H9 (cell line): ENCODE measurements at regions not wholly inside any gene's neighbourhood (a gene's known extent, or its start where the extent isn't known, plus 50 kb on each side); places are given as distances from the start of the nearest gene placed in this dataset.

Experiments
- DNase-seq: peaks from one replicate; pipeline ENCODE4 v3.0.0-alpha.2; 2017
- H2AFZ ChIP-seq: one replicate; pipeline ENCODE4 v1.6.1; 2013; ENCODE audit warnings: mild to moderate bottlenecking, low read length, control low read depth, moderate library complexity
- H2AK5ac ChIP-seq: 2 replicates; pipeline ENCODE4 v1.6.1; 2013; ENCODE audit warnings: low read length, control low read depth, mixed read lengths; ENCODE audit not compliant: insufficient read length
- H2BK120ac ChIP-seq: one replicate; pipeline ENCODE4 v1.6.1; 2013; ENCODE audit warnings: low read depth, mild to moderate bottlenecking, low read length, control low read depth, inconsistent platforms; ENCODE audit not compliant: poor library complexity, severe bottlenecking
- H2BK12ac ChIP-seq: 2 replicates; pipeline ENCODE4 v1.6.1; 2013; ENCODE audit warnings: low read length, control low read depth, mixed read lengths, low read depth; ENCODE audit not compliant: insufficient read length
- H2BK15ac ChIP-seq: 2 replicates; pipeline ENCODE4 v1.6.1; 2013; ENCODE audit warnings: low read depth, low read length, control low read depth
- H2BK20ac ChIP-seq: one replicate; pipeline ENCODE4 v1.6.1; 2013; ENCODE audit warnings: low read depth, mild to moderate bottlenecking, low read length, control low read depth, inconsistent platforms; ENCODE audit not compliant: poor library complexity, severe bottlenecking
- H2BK5ac ChIP-seq: 2 replicates; pipeline ENCODE4 v1.6.1; 2013; ENCODE audit warnings: low read length, control low read depth, mixed read lengths; ENCODE audit not compliant: insufficient read length
- H3K14ac ChIP-seq: 2 replicates; pipeline ENCODE4 v1.6.1; 2013; ENCODE audit warnings: low read length, control low read depth; ENCODE audit not compliant: insufficient read depth
- H3K18ac ChIP-seq: 2 replicates; pipeline ENCODE4 v1.6.1; 2013; ENCODE audit warnings: low read depth, mild to moderate bottlenecking, mixed read lengths, low read length, control low read depth; ENCODE audit not compliant: insufficient read length
- H3K23ac ChIP-seq: 2 replicates; pipeline ENCODE4 v1.6.1; 2013; ENCODE audit warnings: low read length, control low read depth, mixed read lengths, low read depth; ENCODE audit not compliant: insufficient read length
- H3K23me2 ChIP-seq: 2 replicates; pipeline ENCODE4 v1.6.1; 2013; ENCODE audit warnings: low read depth, mild to moderate bottlenecking, mixed read lengths, low read length, control low read depth; ENCODE audit not compliant: insufficient read length, poor library complexity, severe bottlenecking
- H3K27ac ChIP-seq: 2 replicates; pipeline ENCODE4 v1.5.1; 2013; ENCODE audit warnings: low read length, control low read depth, mixed read lengths, low read depth; ENCODE audit not compliant: insufficient read length
- H3K27me3 ChIP-seq: 2 replicates; pipeline ENCODE4 v1.6.1; 2013; ENCODE audit warnings: low read length, control low read depth, inconsistent platforms; ENCODE audit not compliant: insufficient read depth
- H3K4ac ChIP-seq: 2 replicates; pipeline ENCODE4 v1.6.1; 2013; ENCODE audit warnings: low read depth, mild to moderate bottlenecking, control low read depth, inconsistent platforms, low read length, moderate library complexity
- H3K4me1 ChIP-seq: 2 replicates; pipeline ENCODE4 v1.6.1; 2013; ENCODE audit warnings: low read length, control low read depth, inconsistent platforms; ENCODE audit not compliant: insufficient read depth
- H3K4me2 ChIP-seq: 2 replicates; pipeline ENCODE4 v1.6.1; 2013; ENCODE audit warnings: low read length, control low read depth, mixed read lengths; ENCODE audit not compliant: insufficient read length, insufficient read depth
- H3K56ac ChIP-seq: 2 replicates; pipeline ENCODE4 v1.6.1; 2013; ENCODE audit warnings: low read depth, mild to moderate bottlenecking, mixed read lengths, low read length, control low read depth; ENCODE audit not compliant: insufficient read length
- H3K79me1 ChIP-seq: 2 replicates; pipeline ENCODE4 v1.6.1; 2013; ENCODE audit warnings: low read depth, mild to moderate bottlenecking, moderate library complexity, low read length, control low read depth, inconsistent platforms; ENCODE audit not compliant: insufficient read depth, poor library complexity, severe bottlenecking
- H3K79me2 ChIP-seq: 2 replicates; pipeline ENCODE4 v1.6.1; 2013; ENCODE audit warnings: low read length, control low read depth, inconsistent platforms; ENCODE audit not compliant: insufficient read depth
- H3K9ac ChIP-seq: 2 replicates; pipeline ENCODE4 v1.6.1; 2013; ENCODE audit warnings: low read length, control low read depth, mixed read lengths; ENCODE audit not compliant: insufficient read length; ENCODE audit errors: extremely low read depth
- H3K9me3 ChIP-seq: one replicate; pipeline ENCODE4 v1.6.1; 2013; ENCODE audit warnings: low read depth, low read length, inconsistent platforms; ENCODE audit not compliant: control insufficient read depth
- H3T11ph ChIP-seq: one replicate; pipeline ENCODE4 v1.6.1; 2013; ENCODE audit warnings: mild to moderate bottlenecking, low read length, control low read depth, inconsistent platforms
- H4K20me1 ChIP-seq: one replicate; pipeline ENCODE4 v1.6.1; 2013; ENCODE audit not compliant: control insufficient read depth, insufficient read length, insufficient read depth
- H4K5ac ChIP-seq: 2 replicates; pipeline ENCODE4 v1.6.1; 2013; ENCODE audit warnings: low read depth, mild to moderate bottlenecking, mixed read lengths, low read length, control low read depth; ENCODE audit not compliant: insufficient read length
- H4K8ac ChIP-seq: replicated peaks from 2 replicates; pipeline ENCODE4 v1.6.1; 2013; ENCODE audit warnings: low read length, control low read depth, mixed read lengths, low read depth; ENCODE audit not compliant: insufficient read length
- H4K91ac ChIP-seq: 2 replicates; pipeline ENCODE4 v1.6.1; 2013; ENCODE audit warnings: low read depth, mild to moderate bottlenecking, moderate library complexity, mixed read lengths, low read length, control low read depth; ENCODE audit not compliant: insufficient read length
- H3K27ac Mint-ChIP-seq, 3 experiments: 2 replicates in 2 of 3; 3 replicates in 1 of 3; pipeline ENCODE4 v1.8.0; 2020 to 2021; ENCODE audit warnings: mixed read lengths in 3 of 3, mild to moderate bottlenecking in 1 of 3, moderate library complexity in 1 of 3
- H3K27me3 Mint-ChIP-seq: 2 replicates; pipeline ENCODE4 v1.8.0; 2021; ENCODE audit warnings: low read depth, mild to moderate bottlenecking, moderate library complexity, mixed read lengths
- H3K36me3 Mint-ChIP-seq, 3 experiments: 2 replicates in 2 of 3; 3 replicates in 1 of 3; pipeline ENCODE4 v1.8.0; 2020 to 2021; ENCODE audit warnings: low read depth in 3 of 3, mixed read lengths in 3 of 3; ENCODE audit not compliant: insufficient read depth in 1 of 3
- H3K4me1 Mint-ChIP-seq, 2 experiments: 2 replicates each; pipeline ENCODE4 v1.8.0; 2020; ENCODE audit warnings: mixed read lengths in 2 of 2
- H3K4me3 Mint-ChIP-seq, 2 experiments: 2 replicates in 1 of 2; 3 replicates in 1 of 2; pipeline ENCODE4 v1.8.0; 2020 to 2021; ENCODE audit warnings: mild to moderate bottlenecking in 2 of 2, mixed read lengths in 2 of 2, moderate library complexity in 1 of 2
- H3K9me3 Mint-ChIP-seq, 2 experiments: 2 replicates in 1 of 2; 3 replicates in 1 of 2; pipeline ENCODE4 v1.8.0; 2020; ENCODE audit warnings: mild to moderate bottlenecking in 2 of 2, mixed read lengths in 2 of 2, moderate library complexity in 1 of 2
- CTCF ChIP-seq: fragments of 200-600 bp; sonication (generic); conservative IDR thresholded peaks from 3 replicates; pipeline ENCODE4 v1.8.0; 2021; ENCODE audit warnings: antibody characterized with exemption, mild to moderate bottlenecking
- WGBS: extraction: QIAGEN DNeasy Blood & Tissue Kit; methylation state at CpG from one replicate; pipeline ENCODE4 v1.1.7; 2013; ENCODE audit warnings: missing lambda C conversion rate, low lambda C conversion rate, mixed read lengths; ENCODE audit not compliant: insufficient read length; ENCODE audit errors: extremely low coverage; 5-methylcytosine and 5-hydroxymethylcytosine counted together

DNA sequence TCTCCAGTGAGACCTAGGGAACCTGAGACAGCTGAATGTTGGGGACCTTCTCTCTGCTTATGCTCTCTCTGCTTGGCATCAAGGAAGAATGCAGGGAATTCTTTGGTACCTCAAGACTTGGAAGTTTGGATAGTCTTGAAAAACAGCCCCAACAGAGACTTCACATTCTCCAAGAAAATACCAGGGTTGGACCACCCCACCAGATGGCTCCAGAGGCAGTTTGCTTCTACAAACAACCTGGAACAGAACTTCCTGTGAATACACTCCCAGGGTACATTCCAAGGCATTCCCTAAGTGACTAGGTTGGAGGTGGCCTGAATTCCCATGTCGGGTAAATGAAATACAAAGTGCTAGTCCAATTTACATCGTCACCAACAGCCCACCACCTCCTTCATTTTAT, 314.4 kb downstream of the PMP22 start:
- Histone ChIP-seq H4K8ac (no peak overlapping the region), H4K20me1 (no peaks in the 10 kb centered on the region), H2BK15ac (no peak overlapping the region), H2AK5ac (no peak overlapping the region), H3K4me2 (no peak overlapping the region), H3K79me1 (no peaks in the 10 kb centered on the region), H3K14ac (no peak overlapping the region), H3K79me2 (no peaks in the 10 kb centered on the region), H3K18ac (no peak overlapping the region), H2BK5ac (no peak overlapping the region), H3K9me3 (no peaks in the 10 kb centered on the region), H2BK20ac (no peak overlapping the region), H2BK120ac (no peak overlapping the region), H3K27ac (no peak overlapping the region), H3K23ac (no peak overlapping the region), H3K4me1 (no peaks in the 10 kb centered on the region), H2BK12ac (no peak overlapping the region), H2AFZ (no peak overlapping the region), H4K5ac (no peak overlapping the region), H3K4ac (no peak overlapping the region), H4K91ac (no peak overlapping the region), H3K27me3 (no peaks in the 10 kb centered on the region), H3K56ac (no peak overlapping the region), H3K9ac (no peak overlapping the region), H3K23me2 (no peaks in the 10 kb centered on the region), H3T11ph (no peak overlapping the region)
- Mint-ChIP-seq H3K27me3 (no peaks in the 10 kb centered on the region; the same call in 1 of the 2 replicates), H3K9me3 (peaks cover 0 to 2% of the 10 kb centered on the region in 2 experiments; a peak in 1 of 5 replicates), H3K36me3 (no peaks in the 10 kb centered on the region), H3K27ac (no peak overlapping the region), H3K4me1 (no peaks in the 10 kb centered on the region), H3K4me3 (no peak overlapping the region)
- DNase-seq = no peak
- no peak for TF ChIP-seq CTCF
- WGBS = no CpG with 5 or more reads among the region's 2 CpGs
